Spinal cord (tissue), 9 donors: ENCODE measurements at regions not wholly inside any gene's neighbourhood (a gene's known extent, or its start where the extent isn't known, plus 50 kb on each side); places are given as distances from the start of the nearest gene placed in this dataset.
A peak's percentile ranks its signal among the peaks of the same experiment; 100 is the strongest.

Source experiments
- DNase-seq, 6 donors: peaks; one replicate each; pipeline versions ENCODE4 v3.0.0 to v3.0.0-alpha.2; 2013 to 2015; ENCODE audit warnings: low spot score in 6 of 6, low read depth in 4 of 6
- H3K27ac ChIP-seq: one replicate; pipeline ENCODE4 v1.5.1; 2013; ENCODE audit warnings: low read depth, low read length, control low read depth
- H3K27me3 ChIP-seq: one replicate; pipeline ENCODE4 v1.6.1; 2013; ENCODE audit warnings: low read length; ENCODE audit not compliant: control insufficient read depth, insufficient read depth
- H3K36me3 ChIP-seq: one replicate; pipeline ENCODE4 v1.6.1; 2013; ENCODE audit warnings: low read length; ENCODE audit not compliant: control insufficient read depth, insufficient read depth
- H3K4me1 ChIP-seq: one replicate; pipeline ENCODE4 v1.6.1; 2013; ENCODE audit warnings: low read length; ENCODE audit not compliant: control insufficient read depth, insufficient read depth
- H3K4me3 ChIP-seq: one replicate; pipeline ENCODE4 v1.5.1; 2013; ENCODE audit warnings: low read depth, low read length, control low read depth
- H3K9me3 ChIP-seq: one replicate; pipeline ENCODE4 v1.6.1; 2013; ENCODE audit warnings: low read length; ENCODE audit not compliant: control insufficient read depth, insufficient read depth
- WGBS: methylation state at CpG from one replicate; pipeline ENCODE4 v1.1.5; 2013; ENCODE audit warnings: missing lambda C conversion rate; ENCODE audit not compliant: insufficient coverage; 5-methylcytosine and 5-hydroxymethylcytosine counted together
- donor health status: healthy.

- H3K4me3 ChIP-seq: no peak overlapping the region
- no peaks in the 10 kb centered on the region for H3K27me3 ChIP-seq
- no peaks in the 10 kb centered on the region for H3K36me3 ChIP-seq
- no peaks in the 10 kb centered on the region for H3K4me1 ChIP-seq
- H3K9me3 ChIP-seq: no peaks in the 10 kb centered on the region
- WGBS: no CpG with 5 or more reads among the region's 1 CpG
- H3K27ac ChIP-seq: no peak overlapping the region
- DNase-seq: no peak
Observed at GRCh38 chr9:21674894-21675293, 127.5 kb upstream of the MTAP start.

- no peak for DNase-seq
- no CpG with 5 or more reads among the region's 1 CpG for WGBS
- H3K36me3 ChIP-seq: no peaks in the 10 kb centered on the region
- no peaks in the 10 kb centered on the region for H3K4me1 ChIP-seq
- H3K4me3 ChIP-seq: no peak overlapping the region
- H3K9me3 ChIP-seq: no peaks in the 10 kb centered on the region
- H3K27me3 ChIP-seq: no peaks in the 10 kb centered on the region
- H3K27ac ChIP-seq: no peak overlapping the region
Observed at GRCh38 chr9:21677387-21677786, 125.0 kb upstream of the MTAP start.

GRCh38 chr9:21677834-21678233 lies 124.6 kb upstream of the MTAP start:
- DNase-seq: no peak

GRCh38 chr9:21679432-21679831 lies 123.0 kb upstream of the MTAP start:
- peak in 2 of 6 donors; percentile 13 to 14 for DNase-seq
- Histone ChIP-seq H3K4me3 (no peak overlapping the region), H3K9me3 (no peaks in the 10 kb centered on the region), H3K27ac (no peak overlapping the region), H3K27me3 (no peaks in the 10 kb centered on the region), H3K4me1 (no peaks in the 10 kb centered on the region), H3K36me3 (no peaks in the 10 kb centered on the region)
- 70% methylated on average over 1 of the region's 1 CpG for WGBS

More at GRCh38 chr9:21677834-21678233, 124.6 kb upstream of the MTAP start:
- Histone ChIP-seq H3K9me3 (no peaks in the 10 kb centered on the region), H3K27me3 (no peaks in the 10 kb centered on the region), H3K36me3 (no peaks in the 10 kb centered on the region), H3K4me3 (no peak overlapping the region), H3K27ac (no peak overlapping the region), H3K4me1 (no peaks in the 10 kb centered on the region)
- WGBS: 80% methylated on average over 1 of the region's 3 CpGs

- 100% methylated on average over 1 of the region's 4 CpGs for WGBS
- no peaks in the 10 kb centered on the region for H3K4me1 ChIP-seq
- H3K36me3 ChIP-seq: no peaks in the 10 kb centered on the region
- no peak overlapping the region for H3K4me3 ChIP-seq
- no peak for DNase-seq
- no peaks in the 10 kb centered on the region for H3K9me3 ChIP-seq
- H3K27me3 ChIP-seq: no peaks in the 10 kb centered on the region
- no peak overlapping the region for H3K27ac ChIP-seq
Observed at GRCh38 chr9:21680590-21680989, 121.8 kb upstream of the MTAP start.

- no CpG with 5 or more reads among the region's 4 CpGs for WGBS
- Histone ChIP-seq H3K36me3 (no peaks in the 10 kb centered on the region), H3K4me3 (no peak overlapping the region), H3K4me1 (no peaks in the 10 kb centered on the region), H3K27me3 (no peaks in the 10 kb centered on the region), H3K9me3 (no peaks in the 10 kb centered on the region), H3K27ac (no peak overlapping the region)
- no peak for DNase-seq
Observed at GRCh38 chr9:21681641-21682040, 120.8 kb upstream of the MTAP start.

- Histone ChIP-seq H3K9me3 (no peaks in the 10 kb centered on the region), H3K4me1 (no peaks in the 10 kb centered on the region), H3K36me3 (no peaks in the 10 kb centered on the region), H3K27ac (no peak overlapping the region), H3K27me3 (no peaks in the 10 kb centered on the region), H3K4me3 (no peak overlapping the region)
- no peak for DNase-seq
- WGBS: no CpG with 5 or more reads among the region's 2 CpGs
Observed at GRCh38 chr9:21682381-21682780, 120.1 kb upstream of the MTAP start.

GRCh38 chr9:21682981-21683380 lies 119.5 kb upstream of the MTAP start:
- Histone ChIP-seq H3K4me1 (no peaks in the 10 kb centered on the region), H3K9me3 (no peaks in the 10 kb centered on the region), H3K27ac (no peak overlapping the region), H3K27me3 (no peaks in the 10 kb centered on the region), H3K36me3 (no peaks in the 10 kb centered on the region), H3K4me3 (no peak overlapping the region)
- no peak for DNase-seq
- 100% methylated on average over 1 of the region's 2 CpGs for WGBS

GRCh38 chr9:21683484-21684175 lies 118.8 kb upstream of the MTAP start:
- no peak for DNase-seq
- Histone ChIP-seq H3K9me3 (no peaks in the 10 kb centered on the region), H3K27me3 (no peaks in the 10 kb centered on the region), H3K4me3 (no peak overlapping the region), H3K4me1 (no peaks in the 10 kb centered on the region), H3K27ac (no peak overlapping the region), H3K36me3 (no peaks in the 10 kb centered on the region)
- WGBS: 75% methylated on average over 1 of the region's 4 CpGs

- no peak overlapping the region for H3K27ac ChIP-seq
Observed at GRCh38 chr9:21684231-21684630, 118.2 kb upstream of the MTAP start.

More at GRCh38 chr9:21684231-21684630, 118.2 kb upstream of the MTAP start:
- H3K4me1 ChIP-seq: no peaks in the 10 kb centered on the region
- no CpG with 5 or more reads among the region's 2 CpGs for WGBS
- H3K9me3 ChIP-seq: no peaks in the 10 kb centered on the region
- no peaks in the 10 kb centered on the region for H3K27me3 ChIP-seq
- no peaks in the 10 kb centered on the region for H3K36me3 ChIP-seq
- no peak for DNase-seq
- H3K4me3 ChIP-seq: no peak overlapping the region
